GM12878 (cell line): ENCODE measurements at regions not wholly inside any gene's neighbourhood (a gene's known extent, or its start where the extent isn't known, plus 50 kb on each side); places are given as distances from the start of the nearest gene placed in this dataset.

ENCODE experiments used
- ATAC-seq: fragments of 200-7000 bp; cut with Tn5 transposase; 3 replicates; pipeline ENCODE4 v1.9.1; 2020; ENCODE audit warnings: mild to moderate bottlenecking, moderate library complexity
- BruUV-seq: library from RNA; stranded (reverse); fragments of 400-500 nt; replicated peaks from 2 replicates; lab custom pipeline; 2021; lab: Mats Ljungman, UMichigan
- CTCF ChIA-PET: fragments of 300-600 bp; sonication (Branson Sonifier 250); formaldehyde crosslinking; extraction: SDS; loops from one replicate; lab custom pipeline; 2021; ENCODE audit warnings: inconsistent platforms; lab: Yijun Ruan, JAX
- POLR2A ChIA-PET: fragments of 350-600 bp; formaldehyde crosslinking; extraction: SDS; loops from one replicate; lab custom pipeline; 2021; ENCODE audit warnings: inconsistent platforms; lab: Charles Lee
- RAD21 ChIA-PET: fragments of 300-600 bp; sonication (Branson Sonifier 250); formaldehyde crosslinking; loops from one replicate; lab custom pipeline; 2023; ENCODE audit warnings: antibody characterized with exemption; ENCODE audit not compliant: unreplicated experiment; lab: Charles Lee
- SMC1A ChIA-PET: fragments of 300-600 bp; sonication (Branson Sonifier 250); formaldehyde crosslinking; loops from one replicate; lab custom pipeline; 2023; ENCODE audit not compliant: unreplicated experiment, uncharacterized antibody; lab: Charles Lee
- DNase-seq: peaks from one replicate; pipeline ENCODE4 v3.0.0-alpha.2; 2011; ENCODE audit warnings: low read depth, low spot score
- FAIRE-seq: peaks from 3 replicates; lab custom pipeline; 2011; peaks lifted over from hg19 to GRCh38; lab: Jason Lieb, UNC
- H2AFZ ChIP-seq: 2 replicates; pipeline ENCODE4 v1.6.0; 2011; ENCODE audit warnings: low read depth, low read length, control low read depth; ENCODE audit not compliant: control insufficient read depth
- H3K27ac ChIP-seq: 2 replicates; pipeline ENCODE4 v1.5.1; 2011; ENCODE audit warnings: control low read depth; ENCODE audit not compliant: control insufficient read depth, insufficient read depth
- H3K27me3 ChIP-seq, 2 experiments: replicated peaks in 1 of 2; 2 replicates each; pipeline versions ENCODE4 v1.6.0 to v1.6.1; 2011; ENCODE audit warnings: low read length in 1 of 2; ENCODE audit not compliant: control insufficient read depth in 2 of 2, insufficient read depth in 2 of 2
- H3K36me3 ChIP-seq, 2 experiments: 2 replicates each; pipeline ENCODE4 v1.5.1; 2011; ENCODE audit warnings: low read length in 1 of 2; ENCODE audit not compliant: control insufficient read depth in 2 of 2, insufficient read depth in 2 of 2
- H3K4me1 ChIP-seq: 2 replicates; pipeline ENCODE4 v1.6.1; 2011; ENCODE audit warnings: mild to moderate bottlenecking, low read length, moderate library complexity, mixed read lengths; ENCODE audit not compliant: control insufficient read depth, insufficient read depth
- H3K4me2 ChIP-seq: 2 replicates; pipeline ENCODE4 v1.6.0; 2011; ENCODE audit warnings: control low read depth; ENCODE audit not compliant: control insufficient read depth, insufficient read depth
- H3K4me3 ChIP-seq: fragments of 200-600 bp; sonication (generic); 2 replicates; pipeline ENCODE4 v1.5.1; 2016
- H3K79me2 ChIP-seq: 2 replicates; pipeline ENCODE4 v1.6.0; 2011; ENCODE audit warnings: low read length; ENCODE audit not compliant: control insufficient read depth, insufficient read depth
- H3K9ac ChIP-seq: 2 replicates; pipeline ENCODE4 v1.8.0; 2011; ENCODE audit warnings: low read length, control low read depth, mixed read lengths; ENCODE audit not compliant: control insufficient read depth, insufficient read depth
- H3K9me3 ChIP-seq: replicated peaks from 3 replicates; pipeline ENCODE4 v1.5.1; 2011; ENCODE audit warnings: mild to moderate bottlenecking, low read length; ENCODE audit not compliant: control insufficient read depth, insufficient read depth
- H4K20me1 ChIP-seq: 2 replicates; pipeline ENCODE4 v1.6.0; 2011; ENCODE audit not compliant: control insufficient read depth, insufficient read depth
- E2F8 ChIP-seq: fragments of 450-650 bp; IDR thresholded peaks from 2 replicates; pipeline ENCODE4 v1.6.1; 2018; ENCODE audit warnings: mild to moderate bottlenecking, low read depth, moderate library complexity; ENCODE audit not compliant: partially characterized antibody
- FOS ChIP-seq: IDR thresholded peaks from 3 replicates; pipeline ENCODE4 v1.6.1; 2011; ENCODE audit warnings: borderline replicate concordance; ENCODE audit not compliant: insufficient read length; ENCODE audit errors: extremely low read depth
- NRF1 ChIP-seq: conservative IDR thresholded peaks from 2 replicates; pipeline ENCODE4 v1.6.1; 2011; ENCODE audit warnings: mild to moderate bottlenecking, low read depth, low read length, improper control_type of control experiment
- PBX3 ChIP-seq: IDR thresholded peaks from 2 replicates; pipeline ENCODE4 v1.6.1; 2011; ENCODE audit warnings: mild to moderate bottlenecking, low read depth, low read length, moderate library complexity; ENCODE audit not compliant: insufficient replicate concordance
- SKIL ChIP-seq: fragments of 450-650 bp; IDR thresholded peaks from 2 replicates; pipeline ENCODE4 v1.6.1; 2017; ENCODE audit warnings: mild to moderate bottlenecking, low read depth, inconsistent platforms; ENCODE audit not compliant: poor library complexity, severe bottlenecking
- YBX1 ChIP-seq: fragments of 450-650 bp; IDR thresholded peaks from 2 replicates; pipeline ENCODE4 v1.6.1; 2016; ENCODE audit warnings: antibody characterized with exemption
- ZNF24 ChIP-seq: fragments of 450-650 bp; IDR thresholded peaks from 2 replicates; pipeline ENCODE4 v1.6.1; 2017; ENCODE audit warnings: antibody characterized with exemption, mild to moderate bottlenecking
- WGBS: methylation state at CpG from one replicate; pipeline ENCODE4 v1.1.6; 2016; ENCODE audit warnings: low lambda C conversion rate; ENCODE audit not compliant: insufficient replicate concordance, insufficient coverage; ENCODE audit errors: missing lambda C conversion rate; 5-methylcytosine and 5-hydroxymethylcytosine counted together
- in situ Hi-C: fragments of 300-500 bp; cut with MboI; formaldehyde crosslinking; loops from 9 replicates; pipeline ENCODE4 v1.14.3; 2018; ENCODE audit warnings: mixed read lengths
- intact Hi-C: fragments of 100-400 bp; cut with micrococcal nuclease; formaldehyde crosslinking; loops from one replicate; pipeline ENCODE4 v1.14.2; 2022; ENCODE audit not compliant: unreplicated experiment
- TF ChIP-seq, protein P1 (sequence below): fragments of 450-650 bp; IDR thresholded peaks from 2 replicates; pipeline ENCODE4 v1.6.1; 2018; ENCODE audit warnings: borderline replicate concordance, mild to moderate bottlenecking; ENCODE audit not compliant: partially characterized antibody
- TF ChIP-seq, protein P2 (sequence below): fragments of 450-650 bp; formaldehyde crosslinking; IDR thresholded peaks from 2 replicates; pipeline ENCODE4 v1.5.0; 2022; ENCODE audit warnings: mild to moderate bottlenecking, missing genetic modification characterization

GRCh38 chr6:78598966-78599365 is 268.4 kb upstream of the IRAK1BP1 start (continued):
- TF ChIP-seq E2F8 (no peak), SKIL (no peak)
- TF ChIP-seq, all 136 proteins: peak for 0

DNA sequence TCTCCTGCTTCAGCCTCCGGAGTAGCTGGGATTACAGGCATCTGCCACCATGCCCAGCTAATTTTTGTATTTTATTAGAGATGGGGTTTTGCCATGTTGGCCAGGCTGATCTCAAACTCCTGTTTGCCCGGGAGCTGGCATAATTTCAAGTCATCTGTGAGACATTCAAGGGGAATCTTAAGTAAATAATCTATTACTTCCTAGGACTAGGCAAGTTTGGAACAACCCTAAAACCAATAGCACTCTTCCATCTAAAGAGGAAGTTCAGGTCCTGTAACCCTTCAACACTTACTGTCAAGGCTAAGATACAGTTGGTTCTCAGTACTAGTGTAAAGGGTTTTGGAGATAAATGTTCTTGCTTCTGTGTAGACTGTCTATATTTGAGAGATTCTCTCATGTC is 267.8 kb upstream of the IRAK1BP1 start:
- H3K79me2 ChIP-seq, result no peaks in the 10 kb centered on the region
- 11% methylated on average over 2 of the region's 2 CpGs for WGBS
- RAD21 ChIA-PET, result no interaction called here
- no TSS peak for BruUV-seq
- in situ Hi-C loops, result no loop called here
- H3K27me3 ChIP-seq, result no peaks in the 10 kb centered on the region
- H3K4me1 ChIP-seq, result no peaks in the 10 kb centered on the region
- FAIRE-seq (no peak), DNase-seq (no peak), ATAC-seq (no peak)
- H3K4me2 ChIP-seq, result no peak overlapping the region
- no peak overlapping the region for H2AFZ ChIP-seq
- H3K4me3 ChIP-seq, result no peak overlapping the region
- POLR2A ChIA-PET, result interaction anchor here (0.7 kb wide), 1 partner anchor 16 kb away, joined by 5 read pairs; no protein-coding TSS in a partner anchor
- H4K20me1 ChIP-seq, result no peaks in the 10 kb centered on the region
- intact Hi-C loops, result no loop called here
- H3K9me3 ChIP-seq, result no peaks in the 10 kb centered on the region
- SMC1A ChIA-PET, result interaction anchor here (1.8 kb wide), 1 partner anchor 11 kb away, joined by 5 read pairs; no protein-coding TSS in a partner anchor
- no peaks in the 10 kb centered on the region for H3K36me3 ChIP-seq
- H3K9ac ChIP-seq, result no peak overlapping the region
- CTCF ChIA-PET, result interaction anchor here (0.8 to 2.5 kb wide), 3 partner anchors 10 to 92 kb away, joined by 3 to 8 read pairs (median 3); no protein-coding TSS in a partner anchor
- H3K27ac ChIP-seq, result no peak overlapping the region
- TF ChIP-seq, protein P1, sequence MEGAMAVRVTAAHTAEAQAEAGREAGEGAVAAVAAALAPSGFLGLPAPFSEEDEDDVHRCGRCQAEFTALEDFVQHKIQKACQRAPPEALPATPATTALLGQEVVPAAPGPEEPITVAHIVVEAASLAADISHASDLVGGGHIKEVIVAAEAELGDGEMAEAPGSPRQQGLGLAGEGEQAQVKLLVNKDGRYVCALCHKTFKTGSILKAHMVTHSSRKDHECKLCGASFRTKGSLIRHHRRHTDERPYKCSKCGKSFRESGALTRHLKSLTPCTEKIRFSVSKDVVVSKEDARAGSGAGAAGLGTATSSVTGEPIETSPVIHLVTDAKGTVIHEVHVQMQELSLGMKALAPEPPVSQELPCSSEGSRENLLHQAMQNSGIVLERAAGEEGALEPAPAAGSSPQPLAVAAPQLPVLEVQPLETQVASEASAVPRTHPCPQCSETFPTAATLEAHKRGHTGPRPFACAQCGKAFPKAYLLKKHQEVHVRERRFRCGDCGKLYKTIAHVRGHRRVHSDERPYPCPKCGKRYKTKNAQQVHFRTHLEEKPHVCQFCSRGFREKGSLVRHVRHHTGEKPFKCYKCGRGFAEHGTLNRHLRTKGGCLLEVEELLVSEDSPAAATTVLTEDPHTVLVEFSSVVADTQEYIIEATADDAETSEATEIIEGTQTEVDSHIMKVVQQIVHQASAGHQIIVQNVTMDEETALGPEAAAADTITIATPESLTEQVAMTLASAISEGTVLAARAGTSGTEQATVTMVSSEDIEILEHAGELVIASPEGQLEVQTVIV, result no peak
- TF ChIP-seq PBX3, result no peak
- TF ChIP-seq FOS, result no peak
- TF ChIP-seq, protein P2, sequence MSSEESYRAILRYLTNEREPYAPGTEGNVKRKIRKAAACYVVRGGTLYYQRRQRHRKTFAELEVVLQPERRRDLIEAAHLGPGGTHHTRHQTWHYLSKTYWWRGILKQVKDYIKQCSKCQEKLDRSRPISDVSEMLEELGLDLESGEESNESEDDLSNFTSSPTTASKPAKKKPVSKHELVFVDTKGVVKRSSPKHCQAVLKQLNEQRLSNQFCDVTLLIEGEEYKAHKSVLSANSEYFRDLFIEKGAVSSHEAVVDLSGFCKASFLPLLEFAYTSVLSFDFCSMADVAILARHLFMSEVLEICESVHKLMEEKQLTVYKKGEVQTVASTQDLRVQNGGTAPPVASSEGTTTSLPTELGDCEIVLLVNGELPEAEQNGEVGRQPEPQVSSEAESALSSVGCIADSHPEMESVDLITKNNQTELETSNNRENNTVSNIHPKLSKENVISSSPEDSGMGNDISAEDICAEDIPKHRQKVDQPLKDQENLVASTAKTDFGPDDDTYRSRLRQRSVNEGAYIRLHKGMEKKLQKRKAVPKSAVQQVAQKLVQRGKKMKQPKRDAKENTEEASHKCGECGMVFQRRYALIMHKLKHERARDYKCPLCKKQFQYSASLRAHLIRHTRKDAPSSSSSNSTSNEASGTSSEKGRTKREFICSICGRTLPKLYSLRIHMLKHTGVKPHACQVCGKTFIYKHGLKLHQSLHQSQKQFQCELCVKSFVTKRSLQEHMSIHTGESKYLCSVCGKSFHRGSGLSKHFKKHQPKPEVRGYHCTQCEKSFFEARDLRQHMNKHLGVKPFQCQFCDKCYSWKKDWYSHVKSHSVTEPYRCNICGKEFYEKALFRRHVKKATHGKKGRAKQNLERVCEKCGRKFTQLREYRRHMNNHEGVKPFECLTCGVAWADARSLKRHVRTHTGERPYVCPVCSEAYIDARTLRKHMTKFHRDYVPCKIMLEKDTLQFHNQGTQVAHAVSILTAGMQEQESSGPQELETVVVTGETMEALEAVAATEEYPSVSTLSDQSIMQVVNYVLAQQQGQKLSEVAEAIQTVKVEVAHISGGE (CRISPR knock-in tag), result no peak
- TF ChIP-seq YBX1, result no peak
- TF ChIP-seq ZNF24, result no peak
- no peak for TF ChIP-seq NRF1
